ENCODE measurements at regions not wholly inside any gene's neighbourhood (a gene's known extent, or its start where the extent isn't known, plus 50 kb on each side); places are given as distances from the start of the nearest gene placed in this dataset.

DNA sequence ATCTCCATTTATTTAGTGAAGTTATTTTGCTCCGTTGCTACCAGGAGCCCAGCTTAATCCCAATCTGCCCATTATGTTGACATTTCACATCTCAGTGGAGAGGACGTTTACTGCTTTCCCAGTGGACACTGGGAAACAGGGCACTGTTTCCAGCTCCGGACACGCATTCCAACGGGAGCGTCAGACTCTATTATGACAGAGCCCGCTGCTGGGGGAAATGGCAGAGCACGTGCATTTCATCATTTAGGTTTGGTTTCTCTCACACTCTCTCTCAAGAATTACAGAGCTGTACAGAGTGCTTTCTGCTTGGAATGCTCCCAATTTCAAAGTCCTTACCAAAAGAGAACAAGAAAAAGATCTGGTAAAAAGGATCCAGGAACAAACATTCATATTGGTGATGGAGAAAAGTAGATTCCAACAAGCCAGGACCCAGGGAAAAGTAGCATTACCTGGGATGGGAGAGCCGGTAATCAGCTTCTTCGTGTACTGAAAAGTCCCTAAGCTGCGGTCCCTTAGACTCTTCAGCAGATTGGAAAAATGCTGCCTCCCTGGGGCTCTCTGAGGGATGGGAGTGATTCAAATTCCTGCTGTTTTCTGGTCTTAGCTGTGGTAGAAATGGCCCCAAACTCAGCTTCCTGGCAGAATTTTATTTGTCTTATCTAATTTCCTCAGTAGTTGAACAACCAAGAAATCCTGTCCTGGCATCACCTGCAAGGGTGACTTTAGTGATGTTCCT lies 136.0 kb upstream of the THBS1 start:
- no peak for DNase-seq

DNA sequence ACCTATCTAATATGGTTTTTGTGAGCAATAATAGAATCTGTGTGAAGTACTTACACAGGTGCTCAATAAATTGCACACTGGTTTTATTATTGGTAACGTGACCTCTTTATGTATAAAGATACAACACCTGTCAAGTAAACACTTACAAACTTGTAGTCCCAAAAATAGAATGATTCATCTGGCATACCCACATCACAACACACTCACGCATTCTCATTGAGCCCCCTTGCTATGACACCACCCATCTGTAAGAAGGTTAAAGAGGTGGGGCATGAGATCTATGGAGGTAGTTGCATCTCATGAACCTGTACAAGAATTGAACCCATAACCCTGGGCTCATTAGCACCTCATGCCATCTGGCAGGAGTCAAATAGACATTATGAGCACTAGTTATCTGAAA lies 134.9 kb upstream of the THBS1 start:
- no peak for DNase-seq

DNA sequence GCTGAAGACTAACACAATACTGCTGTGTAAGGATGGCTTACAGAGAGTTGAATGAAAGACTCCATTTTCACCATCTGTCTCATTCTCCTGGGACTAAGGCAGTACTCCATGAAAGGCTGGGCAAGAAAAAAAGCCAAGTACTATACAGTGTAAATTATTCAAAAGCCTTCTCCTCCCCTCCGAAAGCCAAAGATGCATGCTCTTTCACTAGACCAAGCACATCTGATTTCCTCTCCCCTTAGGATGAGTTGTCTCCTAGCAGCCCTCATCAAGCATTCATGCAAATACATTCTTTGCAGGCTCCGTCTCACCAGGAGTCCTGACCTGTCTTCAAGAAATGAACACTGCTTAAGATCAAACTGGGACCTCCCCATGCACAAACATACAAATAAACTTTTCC lies 133.5 kb upstream of the THBS1 start:
- DNase-seq = no peak

DNA sequence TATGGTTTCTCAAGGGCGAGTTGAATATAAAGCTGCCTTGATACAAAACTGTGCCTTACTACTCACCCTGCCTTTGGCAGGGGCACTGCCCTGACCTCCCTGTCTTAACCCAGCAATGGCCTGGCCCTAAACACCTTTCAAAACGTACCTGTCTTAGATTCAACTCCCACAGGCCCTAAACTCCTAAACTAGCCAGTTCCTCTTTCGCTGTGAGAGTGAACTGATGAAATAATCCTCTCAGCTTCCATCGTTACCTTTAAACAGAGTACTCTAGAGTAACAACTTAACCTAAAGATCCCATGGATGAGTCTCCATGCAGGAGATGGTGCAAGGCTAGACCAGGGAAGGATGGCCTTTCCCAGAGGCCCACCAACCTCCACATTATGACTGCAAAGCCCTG lies 133.0 kb upstream of the THBS1 start:
- no peak for DNase-seq

DNA sequence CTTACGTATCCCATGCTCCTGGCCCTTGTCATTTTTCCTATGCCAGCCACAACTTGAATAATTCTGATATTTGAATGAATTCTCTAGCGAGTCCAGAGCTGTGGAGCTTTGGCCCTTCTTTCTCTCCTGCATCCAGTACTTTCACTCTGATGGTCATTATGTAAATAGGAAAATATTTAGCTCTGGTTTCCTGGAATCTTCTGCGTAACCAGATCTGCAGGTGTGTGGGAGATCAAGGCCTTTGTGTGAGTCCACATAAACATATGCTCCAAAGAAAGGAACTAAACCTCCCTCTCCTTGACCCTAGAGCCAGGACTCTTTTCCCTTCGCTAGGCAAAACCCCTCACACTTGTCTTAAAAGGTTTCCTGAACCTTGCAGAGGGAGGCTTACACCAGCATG lies 132.5 kb upstream of the THBS1 start:
- DNase-seq = no peak

DNA sequence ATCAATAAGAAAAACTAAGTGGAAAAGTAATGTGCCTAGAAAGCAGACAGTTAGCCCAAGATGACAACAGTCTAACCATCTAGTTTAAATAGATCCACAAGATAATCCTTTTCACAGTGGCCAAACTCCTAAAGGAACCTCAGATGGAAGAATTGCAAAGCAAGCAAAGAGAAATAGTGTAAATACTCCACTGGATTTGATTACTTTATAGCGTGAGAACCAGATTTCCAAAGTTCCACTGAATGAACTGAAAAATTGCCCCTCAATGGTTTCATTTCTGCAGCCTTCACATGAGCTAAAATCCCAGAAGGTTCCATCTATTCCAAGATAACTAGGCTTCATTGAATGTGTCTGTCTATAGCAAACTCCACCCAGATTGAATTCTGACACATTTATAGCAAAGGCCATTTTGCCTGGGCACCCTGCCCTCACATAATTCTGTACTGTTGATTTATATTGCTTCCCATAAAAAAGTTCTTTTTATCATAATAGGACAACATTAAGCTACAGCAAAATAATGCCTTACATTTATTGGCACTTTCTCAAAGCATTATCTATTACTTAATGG lies 129.7 kb upstream of the THBS1 start:
- DNase-seq = no peak

DNA sequence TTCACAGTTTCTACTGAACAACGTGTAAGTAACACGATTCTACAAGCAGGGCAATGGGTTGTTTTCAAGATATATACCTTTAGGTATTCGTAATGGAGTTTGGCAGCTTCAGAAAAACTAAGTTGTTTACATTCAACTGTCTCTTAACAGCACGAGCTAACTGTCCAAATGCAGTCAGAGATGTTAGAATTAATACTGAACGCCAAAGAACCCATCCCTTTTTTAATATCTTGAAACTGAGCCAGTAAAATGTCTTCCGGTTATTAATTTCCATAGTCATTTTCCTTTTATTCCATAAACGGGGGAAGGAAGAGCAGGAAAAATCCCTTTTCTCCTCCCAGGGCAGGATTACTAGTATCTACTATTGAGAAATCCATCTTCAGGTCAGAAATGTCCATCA lies 129.0 kb upstream of the THBS1 start:
- no peak for DNase-seq

DNA sequence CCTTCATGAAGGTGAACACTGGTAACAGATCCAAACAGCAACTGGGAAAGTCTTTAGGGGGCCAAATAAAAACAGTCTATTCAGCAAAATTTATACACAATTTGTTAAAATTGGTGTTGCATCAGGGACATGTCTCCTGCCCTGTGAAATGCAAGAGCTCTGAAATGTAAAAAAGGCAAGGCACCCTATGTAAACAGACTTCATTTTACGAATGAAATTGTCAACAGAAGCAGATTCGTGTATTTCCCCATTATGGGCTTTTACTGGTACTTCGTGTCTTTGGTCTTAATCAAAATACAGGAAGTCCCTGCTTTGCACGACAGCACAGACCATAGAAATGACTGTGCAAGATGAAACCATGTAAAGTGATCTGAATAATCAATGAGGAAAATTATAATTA lies 127.3 kb upstream of the THBS1 start:
- no peak for DNase-seq

DNA sequence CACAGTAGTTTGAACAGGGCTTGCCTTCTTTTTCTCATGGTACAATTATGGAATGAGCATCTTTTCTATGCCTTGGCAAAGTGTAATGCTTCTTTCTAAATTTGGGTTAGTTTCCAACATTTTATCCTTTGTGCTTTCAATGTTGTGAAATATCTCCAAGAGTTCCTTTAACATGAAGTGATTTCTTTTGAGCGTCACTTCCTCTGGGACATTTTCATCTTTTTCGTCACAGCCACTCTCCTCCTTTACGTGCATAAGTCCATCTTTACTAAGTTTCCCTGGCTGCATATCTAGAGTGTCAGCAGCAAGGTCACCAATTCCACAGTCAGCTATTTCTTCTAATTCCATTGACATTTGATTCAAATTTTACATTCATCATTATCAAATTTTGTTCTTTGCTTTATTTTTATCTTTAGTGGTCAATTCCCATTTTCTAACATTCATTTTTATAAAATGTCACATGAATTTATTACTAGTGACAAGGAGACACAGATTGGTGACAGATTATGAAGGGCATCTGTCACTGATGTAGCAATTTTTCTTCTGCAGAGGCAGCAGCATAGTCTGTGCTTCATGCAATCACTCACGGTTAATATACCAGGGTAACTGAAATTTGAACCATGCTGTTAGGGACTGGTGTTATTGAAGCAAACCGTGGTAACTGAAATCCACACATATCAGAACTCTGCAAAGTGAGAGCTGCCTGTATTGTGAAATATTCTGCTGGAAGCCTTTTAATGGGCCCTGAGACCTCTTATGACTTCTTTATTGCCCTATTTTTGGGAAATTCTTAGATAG lies 126.5 kb upstream of the THBS1 start:
- no peak for DNase-seq

DNA sequence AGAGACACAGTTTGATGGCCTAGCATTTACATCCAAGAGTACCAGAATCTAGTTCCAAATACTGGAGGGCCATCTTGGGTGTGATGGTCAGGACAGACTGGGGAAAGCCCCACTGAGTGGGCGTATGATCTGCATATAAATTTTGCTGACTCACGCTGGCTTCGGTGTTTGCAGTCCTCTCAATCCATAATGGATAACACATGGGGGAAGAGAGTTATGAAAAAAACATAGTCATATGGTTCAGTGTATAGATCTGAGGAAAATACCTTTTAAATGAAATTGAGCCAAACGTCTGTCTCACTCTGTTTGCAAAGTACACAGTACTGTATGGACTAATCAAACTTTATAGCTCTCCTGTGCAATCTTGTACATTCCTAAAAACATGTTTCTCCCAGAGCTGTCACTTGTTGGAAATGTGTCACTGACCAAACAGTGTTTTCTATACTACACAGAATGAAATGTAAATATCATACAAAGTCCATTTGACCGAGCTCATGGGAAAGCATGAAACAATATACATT lies 125.3 kb upstream of the THBS1 start:
- no peak for DNase-seq

DNA sequence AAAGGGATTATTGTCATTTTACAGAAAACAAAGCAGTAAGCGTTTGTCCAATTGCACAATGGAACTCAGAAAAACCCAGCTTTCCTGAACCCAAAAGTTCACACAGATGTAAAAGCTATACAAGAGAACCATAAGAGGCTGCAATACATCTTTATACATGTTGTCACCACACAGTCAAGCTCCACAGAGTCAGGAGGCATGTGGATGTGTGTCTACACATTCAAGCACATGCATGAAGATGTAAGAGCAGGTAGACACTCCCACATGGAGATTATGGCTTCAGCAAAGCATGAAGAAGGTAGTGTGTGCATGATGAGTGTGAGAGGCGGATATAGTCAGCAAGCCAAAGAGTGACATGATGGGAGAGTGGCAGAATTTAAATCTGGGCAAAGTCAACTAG lies 124.7 kb upstream of the THBS1 start:
- DNase-seq = no peak

DNA sequence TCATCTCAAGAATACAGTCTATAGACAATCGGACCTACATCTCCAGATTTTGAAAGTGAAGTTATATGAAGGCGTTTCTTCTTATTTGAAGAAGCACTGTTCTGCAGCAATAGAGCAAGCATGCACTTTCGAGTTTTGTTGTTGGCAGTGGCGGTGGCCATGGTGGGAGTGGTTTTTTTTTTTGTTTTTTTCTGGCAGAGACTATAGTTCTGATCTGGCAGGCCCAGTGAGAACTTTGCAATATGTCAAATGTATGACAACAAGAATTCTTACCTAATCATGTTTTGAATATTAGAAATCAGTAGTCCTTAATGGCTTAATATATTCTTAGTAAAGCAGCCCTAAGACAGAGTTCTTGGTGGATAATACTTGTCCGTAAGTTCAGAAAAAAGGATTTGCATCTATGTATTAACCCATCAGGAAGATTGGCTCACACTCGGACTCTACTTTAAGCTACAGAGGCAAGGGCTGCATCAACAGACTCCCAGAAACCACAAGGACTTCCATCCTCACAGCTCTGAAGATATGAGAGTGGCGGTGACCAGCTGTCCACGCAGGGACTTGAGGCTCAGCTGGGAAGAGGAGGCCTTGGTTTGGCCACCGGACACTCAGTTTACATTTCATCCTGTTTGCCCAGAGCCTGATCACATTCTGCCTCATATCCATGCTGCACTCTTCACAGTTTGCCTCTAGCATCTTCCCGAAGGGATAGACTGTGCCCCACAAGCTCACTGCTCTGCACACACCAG lies 124.1 kb upstream of the THBS1 start:
- no peak for DNase-seq

DNA sequence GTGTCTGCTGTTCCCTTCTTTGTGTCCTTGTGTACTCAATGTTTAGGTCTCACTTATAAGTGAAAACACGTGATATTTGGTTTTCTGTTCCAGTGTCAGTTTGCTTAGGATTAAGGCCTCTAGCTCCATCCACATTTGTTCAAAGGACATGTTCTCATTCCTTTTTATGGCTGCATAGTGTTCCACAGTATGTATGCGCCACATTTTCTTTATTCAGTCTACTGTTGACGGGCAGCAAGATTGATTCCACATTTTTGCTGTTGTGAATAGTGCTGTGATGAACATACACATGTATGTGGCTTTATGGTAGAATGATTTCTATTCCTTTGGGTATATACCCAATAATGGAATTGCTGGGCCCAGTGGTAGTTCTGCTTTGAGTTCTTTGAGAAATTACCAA lies 122.7 kb upstream of the THBS1 start:
- no peak for DNase-seq

DNA sequence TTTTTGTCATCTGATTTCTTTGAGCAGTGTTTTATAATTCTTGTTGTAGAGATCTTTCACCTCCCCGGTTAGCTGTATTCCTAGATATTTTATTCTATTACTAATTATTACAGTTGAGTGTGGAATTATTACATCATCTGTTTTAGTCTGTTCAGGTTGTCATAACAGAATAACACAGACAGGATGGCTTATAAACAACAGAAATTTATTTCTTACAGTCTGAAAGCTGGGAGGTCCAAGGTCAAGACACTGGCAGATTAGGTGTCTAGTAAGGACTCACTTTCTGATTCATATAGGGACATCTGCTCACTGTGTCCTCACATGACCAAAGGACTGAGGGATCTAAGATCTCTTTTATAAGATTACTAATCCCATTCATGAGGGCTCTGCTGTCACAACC lies 121.3 kb upstream of the THBS1 start:
- no peak for DNase-seq

DNA sequence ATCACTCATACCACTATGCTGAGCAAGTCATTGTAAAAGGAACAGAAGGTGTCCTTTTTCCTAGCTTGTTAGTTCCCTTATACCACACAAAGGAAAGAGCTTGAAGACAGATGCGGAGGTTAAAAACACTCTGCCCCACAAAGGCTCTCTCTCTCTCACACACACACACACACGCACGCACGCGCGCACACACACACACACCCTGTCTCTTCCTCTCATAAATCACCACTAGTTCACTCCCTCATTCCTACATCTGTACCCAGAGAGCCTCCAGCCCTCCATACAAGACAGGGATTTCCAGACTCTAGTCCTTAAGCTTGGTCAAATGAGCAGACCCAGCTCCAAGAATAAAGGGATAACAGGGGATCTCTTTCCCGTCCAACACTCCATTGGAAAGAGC lies 120.1 kb upstream of the THBS1 start:
- no peak for DNase-seq

DNA sequence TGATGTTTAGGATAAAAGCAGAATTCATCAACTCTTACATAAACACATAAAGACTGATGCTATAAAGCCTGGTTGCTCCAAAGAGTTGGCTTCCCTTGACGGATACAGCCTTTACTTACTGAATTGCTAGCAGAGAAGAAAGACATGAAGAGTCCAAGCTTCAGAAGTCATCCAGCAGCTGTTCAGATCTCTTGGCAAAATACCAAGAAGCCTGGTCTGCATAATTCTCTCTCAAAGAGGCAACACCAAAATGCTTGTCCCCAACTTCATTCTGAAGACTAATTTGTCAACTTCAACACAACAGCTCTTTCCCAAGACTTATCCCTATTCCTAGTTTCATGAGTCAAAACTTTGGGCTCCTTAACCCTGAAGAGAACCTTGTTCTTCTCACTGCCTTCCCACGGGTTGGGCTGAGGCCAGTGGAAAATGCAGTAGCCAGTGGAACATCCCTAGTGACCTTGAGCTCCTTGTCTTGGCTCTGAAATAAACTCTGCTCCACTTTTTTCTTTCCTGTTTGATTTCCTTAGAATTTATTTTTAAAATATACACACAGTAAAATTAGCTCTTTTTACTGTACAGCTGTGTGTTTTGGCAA lies 119.2 kb upstream of the THBS1 start:
- no peak for DNase-seq

DNA sequence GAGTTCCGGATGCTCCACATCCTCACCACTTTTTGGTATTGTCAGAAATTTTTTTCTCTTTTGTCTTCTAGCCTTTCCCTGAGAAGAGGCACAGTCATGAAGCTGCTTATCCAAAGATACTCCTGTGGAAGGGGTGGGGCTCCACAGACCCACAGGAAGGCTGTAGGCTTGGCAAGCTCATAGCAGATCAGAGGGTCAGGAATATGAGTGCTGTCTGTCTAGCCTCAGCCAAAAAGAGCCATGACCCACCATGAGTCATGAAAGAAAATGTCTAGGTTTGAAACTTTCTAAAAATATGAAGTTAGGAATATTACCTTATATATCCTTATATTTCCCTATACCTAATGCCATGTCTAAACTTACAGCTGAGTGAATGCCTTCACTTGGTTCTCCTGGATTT lies 118.2 kb upstream of the THBS1 start:
- DNase-seq = no peak

DNA sequence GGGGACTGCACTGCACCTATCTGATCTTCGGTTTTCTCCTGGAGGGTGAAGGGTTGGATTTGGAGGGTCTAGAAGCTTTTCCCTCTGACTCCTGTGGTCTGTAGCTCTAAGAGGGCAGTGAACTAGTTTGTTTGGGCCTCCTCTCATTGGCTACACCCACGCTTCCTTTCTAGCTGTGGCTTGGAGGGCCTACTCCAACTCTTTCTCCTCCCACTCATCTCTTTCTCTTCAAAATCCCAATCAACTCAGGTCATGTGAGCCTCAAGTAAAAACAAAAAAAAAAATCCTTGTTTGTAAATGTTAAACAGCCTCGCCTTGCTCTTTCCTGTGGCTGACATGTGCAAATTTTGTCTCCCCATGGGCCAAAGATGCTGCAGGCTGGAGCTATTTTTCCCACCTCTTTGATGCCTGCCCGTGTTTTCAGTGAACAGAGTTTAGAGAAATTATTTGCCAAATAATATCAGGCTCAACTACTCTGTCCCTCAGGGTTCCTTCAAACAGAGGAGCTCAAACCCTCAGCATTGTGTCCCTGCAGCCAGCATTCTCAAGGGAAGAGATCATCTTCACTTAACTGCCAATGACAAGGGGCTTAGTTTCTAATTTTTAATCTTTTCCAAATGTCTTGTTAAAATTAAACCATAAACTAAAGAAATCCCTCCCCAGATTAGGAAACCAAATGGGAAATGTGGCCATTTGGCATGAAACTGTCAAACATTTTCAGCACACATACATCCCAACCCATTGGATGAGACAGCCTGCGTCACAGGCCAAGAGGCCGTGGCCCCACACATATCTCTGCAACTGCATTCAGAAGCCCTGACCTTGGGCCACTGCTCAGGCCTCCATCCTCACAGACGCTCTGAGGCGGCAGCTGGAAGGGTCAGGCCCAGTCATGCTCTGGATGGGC lies 114.8 kb upstream of the THBS1 start:
- DNase-seq = no peak

DNA sequence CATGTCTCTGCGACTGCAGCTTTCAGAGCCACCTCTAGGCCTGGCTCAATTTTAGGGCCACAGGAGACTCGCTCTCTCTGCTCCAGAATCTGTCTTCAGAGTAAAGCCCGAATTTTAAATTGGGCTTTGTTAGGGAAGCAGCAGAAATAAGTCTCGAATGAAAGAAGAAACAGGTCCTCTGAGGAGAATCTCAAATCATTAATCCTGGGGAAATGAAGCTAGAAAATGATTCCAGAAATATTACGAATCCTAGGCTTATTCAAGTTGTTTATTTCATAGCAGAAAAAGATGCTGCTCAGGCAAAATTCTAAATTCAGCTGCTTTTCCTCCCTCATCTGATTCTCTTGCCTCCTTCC lies 114.2 kb upstream of the THBS1 start:
- no peak for DNase-seq

DNA sequence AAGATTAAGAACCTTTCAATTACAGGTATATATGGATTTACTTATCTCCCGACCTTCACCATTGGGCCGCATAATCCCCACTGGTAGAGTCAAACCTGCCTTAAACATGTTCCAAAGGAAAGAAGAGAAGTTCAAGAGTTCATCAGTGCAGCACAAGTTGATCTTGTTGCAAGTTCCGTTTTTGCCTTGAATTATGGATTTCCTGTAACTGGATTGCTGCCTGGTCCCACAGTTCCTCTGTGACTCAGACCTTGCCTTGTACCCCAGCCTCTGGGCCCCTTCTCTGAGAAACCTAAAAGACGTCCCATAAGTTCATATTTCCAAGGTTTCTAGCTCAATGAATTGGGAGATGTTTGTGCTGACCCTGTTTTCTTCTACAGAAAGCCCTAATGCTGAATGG lies 112.5 kb upstream of the THBS1 start:
- DNase-seq = no peak

DNA sequence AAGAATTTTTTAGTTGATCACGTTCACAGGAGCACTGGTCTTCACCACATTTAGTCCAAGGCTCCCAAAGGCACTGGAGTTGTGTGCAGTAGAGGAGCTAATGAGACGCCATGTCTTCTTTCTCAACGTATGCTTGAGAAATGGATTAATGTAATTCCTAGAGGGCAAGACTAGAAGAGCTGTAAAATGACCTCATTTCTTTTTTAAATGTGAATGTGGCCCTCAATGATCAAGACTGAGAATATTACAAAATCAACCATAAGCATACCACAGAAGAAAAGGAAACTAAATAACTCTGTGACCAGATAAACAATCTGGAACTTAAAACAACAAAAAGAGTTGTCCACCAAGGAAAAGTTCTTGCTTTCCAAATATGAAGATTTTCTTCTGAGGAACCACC lies 112.1 kb upstream of the THBS1 start:
- DNase-seq = no peak
